NAMALWA (cell line): ENCODE measurements at regions not wholly inside any gene's neighbourhood (a gene's known extent, or its start where the extent isn't known, plus 50 kb on each side); places are given as distances from the start of the nearest gene placed in this dataset.
"Not testable (repeated sequence)": the region's sequence is repeated elsewhere in the genome, so short reads cannot be mapped to it uniquely, and the experiment has no call there.

ENCODE experiments used
- DNase-seq: peaks from one replicate; pipeline ENCODE4 v3.0.0-alpha.2; 2015; ENCODE audit warnings: low spot score

DNA sequence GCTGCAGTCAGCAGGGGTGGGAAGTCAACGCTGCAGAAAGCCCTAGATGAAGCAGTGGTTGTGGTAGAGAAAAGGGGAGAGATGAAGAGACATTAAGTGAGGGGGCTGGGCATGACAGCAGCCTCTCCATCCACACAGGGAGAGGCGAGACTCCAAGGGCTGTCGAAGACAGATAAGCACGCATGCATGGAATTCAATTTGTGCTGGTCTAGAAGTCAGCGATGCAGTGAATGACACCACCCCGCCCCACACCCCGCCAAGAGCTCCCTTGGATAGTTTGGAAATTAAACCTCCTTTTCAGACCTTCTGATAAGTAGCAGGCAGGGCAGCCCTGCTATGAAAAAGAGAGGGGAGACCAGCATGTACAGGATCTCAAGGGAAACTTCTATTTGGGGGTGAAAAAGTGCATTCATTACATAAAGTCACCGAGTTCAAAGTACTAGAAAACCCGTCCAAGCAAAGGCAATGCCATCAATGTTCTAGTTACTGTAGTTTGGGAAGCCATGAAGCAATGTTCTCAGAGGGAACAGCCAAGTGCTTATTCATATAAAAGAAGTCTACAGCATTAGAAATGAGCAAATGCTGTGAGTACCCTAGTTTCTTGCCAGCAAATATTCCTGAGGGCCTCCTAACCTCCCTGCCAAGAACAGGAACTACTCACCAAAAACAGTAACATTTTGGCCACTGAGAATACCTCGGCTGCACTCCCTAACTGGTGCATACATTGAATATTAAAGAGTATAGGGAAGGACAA is 152.3 kb upstream of the ANXA10 start:
- DNase-seq = no peak

DNA sequence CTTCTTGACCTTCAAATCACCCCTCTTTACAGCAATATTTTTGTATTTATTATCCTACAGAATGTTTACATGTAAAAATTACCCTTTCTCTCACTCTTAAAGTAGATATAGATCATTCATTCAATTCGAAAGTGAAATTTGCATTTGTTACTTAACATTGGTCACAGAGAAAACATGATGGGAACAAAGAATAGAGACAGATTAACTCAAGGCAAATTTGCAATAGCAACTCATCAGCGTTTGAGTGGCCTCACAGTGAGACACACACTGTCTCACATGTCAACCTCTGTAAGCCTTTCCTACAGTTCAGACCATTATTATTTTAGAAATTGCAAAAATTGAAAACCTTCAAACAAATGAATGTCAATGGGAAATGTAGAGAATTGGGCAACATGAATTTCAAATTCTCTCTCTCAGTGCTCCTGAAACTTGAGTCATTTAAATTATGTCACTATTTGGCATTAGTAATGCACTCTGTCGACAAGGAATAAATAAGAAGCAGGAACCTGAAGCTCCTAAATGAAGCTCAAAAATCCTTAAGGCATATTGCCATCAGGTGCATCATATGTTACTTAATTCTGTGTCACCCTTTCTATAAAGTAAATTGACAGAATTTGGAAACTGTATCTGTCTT is 148.3 kb upstream of the ANXA10 start:
- no peak for DNase-seq

DNA sequence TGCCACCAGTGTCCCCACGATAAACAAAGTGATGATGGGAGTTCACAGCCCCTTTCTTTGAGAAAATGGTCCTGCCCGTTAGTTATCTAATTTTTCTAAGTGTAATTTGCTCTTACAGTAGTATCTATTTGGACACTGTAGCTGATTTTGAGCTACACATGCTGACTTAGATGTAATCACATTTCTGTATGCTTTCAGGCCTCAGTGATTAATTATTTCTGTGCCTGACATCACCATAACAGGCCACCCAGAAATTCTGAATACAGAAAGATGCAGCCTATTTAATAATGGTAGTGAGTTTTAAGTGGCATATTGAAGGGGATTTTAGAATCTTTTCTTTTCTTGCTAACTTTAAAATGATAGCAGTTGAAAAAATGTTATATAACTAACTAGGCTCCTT is 147.6 kb upstream of the ANXA10 start:
- DNase-seq = no peak

DNA sequence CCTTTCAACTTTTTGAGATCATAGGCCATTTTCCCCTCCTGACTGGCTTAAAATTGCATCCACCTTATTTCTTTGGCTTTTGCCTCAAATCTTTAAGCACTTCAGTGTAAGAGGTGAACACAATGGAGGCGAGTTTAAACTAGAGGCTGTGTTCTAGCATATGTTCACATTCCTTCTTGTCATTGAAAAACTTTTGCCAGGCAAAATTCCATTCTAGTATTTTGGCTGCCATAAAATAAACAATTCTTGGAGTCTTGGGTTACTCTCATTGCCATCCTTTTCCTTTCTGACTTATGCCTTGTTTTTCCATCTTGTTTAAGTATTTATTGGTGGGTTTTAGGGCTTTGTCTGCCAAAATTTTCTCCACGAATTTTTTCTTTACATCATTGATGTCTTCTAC is 137.3 kb upstream of the ANXA10 start:
- DNase-seq = no peak

DNA sequence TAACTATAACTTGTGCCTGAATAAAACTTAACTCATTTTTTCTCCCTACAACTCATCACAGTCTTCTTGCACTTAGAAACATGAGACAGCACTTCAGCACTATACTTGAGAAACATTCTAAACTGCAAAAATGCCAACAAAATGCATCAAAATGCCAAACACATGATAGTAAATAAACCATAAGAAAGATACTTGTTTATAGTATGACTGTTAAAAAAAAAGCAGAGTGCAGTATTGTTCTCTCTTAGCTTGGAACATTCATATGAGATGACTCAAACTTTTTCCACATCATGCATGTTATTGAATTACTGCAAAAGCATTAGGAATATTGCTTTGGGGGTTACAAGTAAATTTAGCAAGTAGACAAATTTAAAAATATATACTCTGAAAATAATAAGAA is 135.7 kb upstream of the ANXA10 start:
- DNase-seq = no peak

DNA sequence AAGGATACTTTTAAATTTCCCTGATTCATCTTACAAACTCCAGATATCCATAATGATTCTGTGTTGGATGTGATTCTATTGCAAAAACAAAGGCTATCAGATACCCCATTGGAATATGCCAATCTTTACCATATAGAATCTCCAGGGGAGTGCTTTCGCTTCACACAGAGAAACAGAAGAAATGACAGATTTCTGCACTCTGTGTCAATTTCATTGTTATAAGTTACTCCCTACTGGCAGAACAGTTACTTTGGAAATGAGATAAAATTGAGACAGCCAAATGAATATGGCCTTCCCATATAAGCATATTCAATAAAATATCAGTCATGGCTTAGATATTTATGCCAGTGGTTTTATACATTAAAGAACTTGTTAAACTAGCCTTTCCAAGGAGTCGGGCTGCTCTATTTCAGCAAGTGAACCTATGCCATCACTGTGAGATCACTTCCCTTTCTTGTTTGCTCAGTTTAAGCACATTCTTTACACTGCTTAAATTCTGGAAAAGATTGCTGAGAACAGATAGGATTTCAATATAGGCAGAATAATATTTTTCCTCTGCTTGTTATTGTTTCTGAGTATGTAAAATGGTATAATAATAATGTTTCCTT is 127.5 kb upstream of the ANXA10 start:
- no peak for DNase-seq

DNA sequence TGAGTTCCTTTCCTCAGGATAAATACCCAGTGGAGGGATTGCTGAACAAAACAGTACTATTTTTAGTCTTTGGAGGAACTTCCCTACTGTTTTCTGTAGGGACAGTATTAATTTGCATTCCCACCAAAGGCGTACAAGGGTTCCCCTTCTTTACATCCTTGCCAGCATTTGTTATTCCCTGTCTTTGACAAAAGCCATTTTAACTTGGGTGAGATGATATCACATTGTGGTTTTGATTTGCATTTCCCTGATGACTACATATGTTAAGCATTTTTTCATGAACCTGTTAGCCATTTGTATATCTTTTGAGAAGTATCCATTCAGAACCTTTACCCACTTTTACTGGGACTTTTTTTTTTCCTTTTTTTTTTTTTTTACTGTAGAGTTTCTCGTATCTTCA is 126.2 kb upstream of the ANXA10 start:
- DNase-seq = no peak

DNA sequence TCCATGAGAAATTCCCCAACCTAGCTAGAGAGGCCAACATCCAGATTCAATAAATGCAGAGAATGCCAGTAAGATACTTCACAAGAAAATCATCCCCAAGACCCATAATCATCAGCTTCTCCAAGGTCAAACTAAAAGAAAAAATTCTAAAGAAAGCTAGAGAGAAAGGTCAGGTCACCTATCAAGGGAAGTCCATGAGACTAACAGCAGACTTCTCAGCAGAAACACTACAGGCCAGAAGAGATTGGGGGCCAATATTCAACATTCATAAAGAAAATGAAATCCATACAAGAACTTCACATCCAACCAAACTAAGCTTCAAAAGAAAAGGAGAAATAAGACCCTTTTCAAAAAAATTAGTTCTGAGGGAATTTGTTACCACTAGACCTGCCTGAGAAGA is 118.8 kb upstream of the ANXA10 start:
- DNase-seq = no peak

DNA sequence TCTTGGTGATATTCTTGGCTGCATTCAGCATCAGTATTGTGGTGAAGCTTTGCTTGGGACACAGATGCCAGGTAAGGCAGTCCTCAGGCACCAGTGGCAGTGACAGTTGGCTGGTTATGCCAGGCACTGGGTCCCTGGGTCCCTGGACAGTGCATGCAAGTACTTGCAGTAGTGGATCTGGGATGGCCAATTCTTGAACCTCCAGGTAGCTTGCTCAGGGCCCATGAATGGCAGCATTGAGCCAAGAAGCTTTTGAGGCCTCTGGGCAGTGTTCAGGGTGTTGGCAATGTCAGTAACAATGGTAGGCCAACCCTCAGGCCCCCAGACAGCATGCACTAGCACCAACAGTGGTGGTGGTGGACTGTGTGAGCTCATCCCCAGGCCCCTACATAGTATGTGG is 106.8 kb upstream of the ANXA10 start:
- DNase-seq = no peak

DNA sequence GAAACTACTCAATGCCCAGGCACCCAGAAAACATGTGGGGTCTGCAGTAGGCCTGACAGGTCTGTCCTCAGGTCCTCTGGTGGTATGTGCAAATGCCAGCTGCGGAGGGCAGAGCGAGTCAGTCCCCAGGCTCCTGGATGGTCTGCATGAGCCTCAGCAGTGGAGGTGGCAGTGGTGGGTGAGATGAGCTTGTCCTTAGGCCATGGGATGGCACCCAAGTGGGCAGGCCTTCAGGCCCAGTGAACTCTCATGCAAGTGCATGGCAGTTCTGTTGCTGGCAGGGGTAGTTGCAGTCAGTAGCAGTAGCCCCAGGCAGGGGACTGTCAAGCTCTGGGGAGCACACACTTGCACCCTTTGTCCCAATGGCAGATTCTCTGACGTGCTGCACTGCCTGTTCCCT is 106.3 kb upstream of the ANXA10 start:
- no peak for DNase-seq

DNA sequence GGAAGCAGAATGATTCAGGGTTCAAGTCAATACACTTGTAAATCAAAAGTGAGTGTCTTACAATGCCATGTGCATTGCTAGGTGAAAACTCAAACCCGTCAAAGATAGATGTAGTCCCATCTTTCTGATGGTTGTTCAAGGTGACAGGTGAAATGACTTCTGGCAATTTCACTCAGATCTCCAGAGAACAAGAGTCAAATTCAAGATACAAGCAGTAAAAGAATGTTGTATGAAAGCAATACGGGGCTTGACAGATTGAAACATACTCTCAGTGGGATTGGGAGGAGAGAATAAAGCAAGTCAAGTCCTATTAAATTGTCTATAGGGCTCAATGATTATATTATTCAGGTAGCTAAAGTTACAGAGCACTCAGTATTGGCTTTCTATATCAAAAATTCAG is 105.1 kb upstream of the ANXA10 start:
- DNase-seq = no peak

DNA sequence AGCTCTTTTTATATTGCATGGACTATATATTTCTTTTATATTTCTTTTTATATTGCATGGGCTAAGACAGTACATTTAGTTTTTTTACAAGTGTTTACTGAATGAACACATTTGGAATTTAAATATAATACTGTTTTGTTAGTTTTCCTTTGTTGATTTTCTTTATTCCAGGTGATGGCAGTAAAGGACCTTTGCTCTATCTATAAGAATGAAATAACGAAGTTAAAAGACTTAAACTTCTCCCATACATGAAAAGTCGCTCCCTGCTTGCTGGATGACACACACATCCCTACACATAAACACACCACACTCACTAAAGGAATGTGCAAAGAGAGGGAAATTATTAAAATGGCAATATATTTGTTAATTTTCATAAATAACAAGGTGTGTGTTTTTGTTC is 102.5 kb upstream of the ANXA10 start:
- DNase-seq = no peak

DNA sequence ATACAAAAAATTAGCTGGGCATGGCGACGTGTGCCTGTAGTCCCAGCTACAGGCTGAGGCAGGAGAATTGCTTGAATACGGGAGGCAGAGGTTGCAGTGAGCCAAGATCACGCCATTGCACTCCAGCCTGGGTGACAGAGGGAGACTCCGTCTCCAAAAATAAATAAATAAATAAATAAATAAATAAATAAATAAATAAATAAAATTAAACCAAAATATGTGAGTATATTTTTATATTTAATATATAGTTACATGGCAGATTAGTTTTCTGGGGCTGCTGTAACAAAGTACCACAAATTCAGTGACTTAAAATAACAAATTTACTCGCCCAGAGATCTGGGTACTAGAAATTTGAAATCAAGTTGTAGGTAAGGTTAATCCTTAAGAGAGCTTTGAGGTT is 84.2 kb upstream of the ANXA10 start:
- not testable (repeated sequence) for DNase-seq

DNA sequence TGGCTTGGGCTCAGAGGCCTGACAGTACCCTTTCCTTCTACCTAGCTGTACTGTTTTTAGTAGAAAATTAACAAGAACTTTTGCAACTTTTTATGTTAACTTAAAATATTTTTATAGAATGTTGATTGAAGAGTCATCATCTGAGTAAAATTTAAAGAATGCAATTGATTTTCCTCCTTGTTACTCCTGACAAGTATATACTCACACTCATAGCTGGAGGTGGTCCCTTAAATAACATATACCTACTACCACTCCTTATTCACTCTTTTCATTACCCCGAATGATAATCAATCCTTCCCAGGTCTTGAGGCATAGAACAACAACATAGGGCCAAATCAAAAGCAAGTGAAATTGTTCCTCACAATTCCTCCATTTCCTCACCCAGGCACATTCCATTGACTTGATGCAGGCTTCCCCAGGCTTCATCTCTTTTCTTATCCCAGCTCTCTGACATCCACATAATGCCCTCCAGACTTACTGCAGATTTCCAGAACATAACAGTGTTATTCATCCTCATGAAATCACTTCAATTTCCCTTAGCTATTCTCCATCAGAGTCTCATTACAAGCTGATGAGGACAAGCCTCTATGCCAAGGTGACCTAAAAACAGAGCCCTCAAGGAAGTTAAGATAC is 73.2 kb upstream of the ANXA10 start:
- DNase-seq = no peak

DNA sequence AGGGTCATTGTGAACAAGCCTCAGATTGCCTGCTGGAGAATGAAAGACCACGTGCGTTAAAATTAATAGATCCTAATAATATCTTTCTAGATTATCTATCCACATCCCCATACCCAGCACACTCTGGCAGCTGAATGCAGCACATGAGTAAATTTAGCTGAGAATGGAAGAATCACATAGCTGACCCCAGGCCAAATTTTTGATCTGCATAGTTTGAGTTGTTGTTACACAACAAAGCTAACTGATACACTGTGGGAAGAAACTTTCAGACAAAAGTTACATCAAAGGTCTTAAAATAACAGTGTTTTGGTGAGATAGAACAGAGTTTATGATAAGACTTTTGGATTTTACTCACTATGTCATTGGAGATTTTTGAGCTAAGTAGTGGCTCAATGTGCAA is 72.4 kb upstream of the ANXA10 start:
- DNase-seq = no peak

DNA sequence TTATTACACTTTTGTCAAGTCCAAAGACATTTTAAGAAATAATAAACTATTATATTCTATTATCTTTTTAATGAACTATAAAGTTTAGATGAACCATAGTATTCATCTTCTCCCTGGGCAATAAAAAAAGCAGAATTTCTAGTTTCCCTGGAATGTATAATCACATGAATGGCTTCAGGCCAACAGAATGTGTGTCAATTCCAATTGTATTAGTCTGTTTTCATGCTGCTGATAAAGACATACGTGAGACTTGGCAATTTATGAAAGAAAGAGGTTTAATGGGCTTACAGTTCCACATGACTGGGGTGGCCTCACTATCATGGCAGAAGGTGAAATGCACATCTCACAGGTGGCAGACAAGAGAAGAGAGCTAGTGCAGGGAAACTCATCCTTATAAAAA is 70.7 kb upstream of the ANXA10 start:
- DNase-seq = no peak

DNA sequence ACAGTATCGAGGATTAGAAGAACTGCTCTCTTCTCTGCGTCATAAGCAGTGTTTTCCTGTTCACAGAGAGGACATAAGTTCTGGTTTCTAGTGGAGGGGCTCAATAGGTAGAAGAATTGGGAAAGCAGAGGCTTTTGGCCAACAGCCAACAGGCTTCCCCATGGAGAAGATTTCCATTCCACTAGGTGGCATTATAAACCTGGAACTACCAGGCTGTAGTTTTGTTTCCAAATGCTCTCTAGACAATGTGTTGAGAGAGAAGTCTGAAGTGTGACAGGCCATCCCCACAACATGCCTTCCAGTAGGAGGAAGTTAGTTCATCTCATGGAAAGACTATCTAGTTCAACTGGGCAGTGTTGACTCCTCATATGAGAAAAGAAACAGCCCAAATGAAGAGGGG is 63.8 kb upstream of the ANXA10 start:
- no peak for DNase-seq

DNA sequence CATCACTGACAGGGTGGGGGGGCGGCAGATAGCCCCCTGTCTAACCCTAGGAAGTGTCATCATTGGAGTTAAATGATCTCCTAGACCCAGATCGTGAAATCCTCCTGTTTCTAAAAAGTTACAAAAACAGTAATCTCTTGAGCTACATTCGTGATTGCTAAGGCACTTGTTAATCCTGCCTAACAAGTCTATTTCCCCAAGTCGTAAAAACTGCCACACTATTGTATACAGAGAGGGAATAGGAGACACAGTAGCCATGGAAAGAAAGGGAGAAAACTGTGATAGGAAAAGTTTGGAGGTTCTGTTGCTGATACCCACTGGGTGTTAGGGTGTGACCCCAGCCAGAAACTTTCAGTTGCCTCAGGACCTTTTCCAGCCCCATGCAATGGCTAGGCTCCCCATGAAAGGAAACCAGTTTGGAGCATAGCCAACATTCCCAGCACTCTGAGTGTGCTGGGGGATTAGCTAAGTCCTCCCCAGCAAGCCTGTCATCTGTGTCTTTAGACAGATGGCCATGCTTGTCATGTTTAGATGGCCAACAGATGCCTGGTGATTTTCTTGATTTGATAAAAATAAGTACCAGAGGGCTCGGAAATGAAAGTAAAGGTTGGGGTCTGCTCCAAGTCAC is 63.3 kb upstream of the ANXA10 start:
- DNase-seq = no peak

DNA sequence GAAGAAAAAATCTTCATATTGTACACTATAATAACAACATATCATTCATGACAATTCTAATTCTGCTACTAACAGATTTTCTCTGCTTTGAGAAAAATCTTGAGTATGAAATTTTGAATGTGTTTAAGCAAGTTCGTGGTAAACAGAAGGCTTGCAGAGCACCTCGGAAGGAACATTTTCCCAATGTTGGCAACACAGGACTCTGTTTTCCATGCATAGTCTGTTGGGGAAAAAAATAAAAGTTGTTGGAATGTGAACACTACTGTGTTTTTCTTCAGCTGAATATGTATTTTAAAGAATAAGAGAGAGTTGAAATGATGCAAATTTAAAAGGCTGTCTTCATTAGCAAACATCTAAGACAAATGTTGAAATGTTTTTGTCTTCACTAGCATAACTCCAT is 54.7 kb upstream of the ANXA10 start:
- DNase-seq = no peak

DNA sequence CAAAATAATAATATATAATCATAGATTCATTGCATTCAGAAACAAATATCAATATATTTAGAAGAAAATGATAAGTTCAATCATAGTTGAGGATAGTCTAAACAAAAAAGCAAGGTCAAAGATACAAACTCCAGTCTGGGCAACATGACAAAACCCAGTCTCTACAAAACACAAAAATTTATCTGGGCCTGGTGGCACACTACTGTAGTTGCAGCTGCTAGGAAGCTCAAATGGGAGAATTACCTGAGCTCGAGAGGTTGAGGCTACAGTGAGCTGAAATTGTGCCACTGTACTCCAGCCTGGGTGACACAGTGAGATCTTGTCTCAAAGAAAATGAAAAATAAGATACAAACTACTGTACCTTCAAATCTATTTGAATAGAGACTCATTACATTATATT is 52.7 kb upstream of the ANXA10 start:
- DNase-seq = no peak
